Astrocyte (in vitro differentiated cells and primary cell): ENCODE measurements at regions not wholly inside any gene's neighbourhood (a gene's known extent, or its start where the extent isn't known, plus 50 kb on each side); places are given as distances from the start of the nearest gene placed in this dataset.

Source experiments
- DNase-seq: peaks from one replicate; pipeline ENCODE4 v3.0.0-alpha.2; 2010; ENCODE audit warnings: low read depth
- FAIRE-seq: peaks from 2 replicates; lab custom pipeline; 2011; peaks lifted over from hg19 to GRCh38; lab: Jason Lieb, UNC
- H2AFZ ChIP-seq: 2 replicates; pipeline ENCODE4 v1.6.0; 2012; ENCODE audit warnings: low read depth, low read length, inconsistent platforms
- H3K27ac ChIP-seq: 2 replicates; pipeline ENCODE4 v1.5.1; 2011; ENCODE audit warnings: low read depth, low read length, inconsistent platforms
- H3K27me3 ChIP-seq: 2 replicates; pipeline ENCODE4 v1.6.0; 2011; ENCODE audit warnings: low read length, inconsistent platforms; ENCODE audit not compliant: insufficient read depth
- H3K36me3 ChIP-seq: 2 replicates; pipeline ENCODE4 v1.5.1; 2011; ENCODE audit warnings: low read length, inconsistent platforms; ENCODE audit not compliant: insufficient read depth
- H3K4me1 ChIP-seq: 2 replicates; pipeline ENCODE4 v1.5.1; 2011; ENCODE audit warnings: low read length, inconsistent platforms; ENCODE audit not compliant: insufficient read depth
- H3K4me2 ChIP-seq: 2 replicates; pipeline ENCODE4 v1.6.0; 2012; ENCODE audit warnings: low read length, inconsistent platforms
- H3K4me3 ChIP-seq: 2 replicates; pipeline ENCODE4 v1.5.1; 2011; ENCODE audit warnings: low read depth, mild to moderate bottlenecking, low read length, inconsistent platforms; ENCODE audit not compliant: insufficient read depth
- H3K79me2 ChIP-seq: 2 replicates; pipeline ENCODE4 v1.6.0; 2012; ENCODE audit warnings: mild to moderate bottlenecking, low read length, inconsistent platforms; ENCODE audit not compliant: insufficient read depth
- H3K9ac ChIP-seq: 2 replicates; pipeline ENCODE4 v1.6.0; 2012; ENCODE audit warnings: mild to moderate bottlenecking, low read length, inconsistent platforms
- H3K9me3 ChIP-seq: 2 replicates; pipeline ENCODE4 v1.5.1; 2012; ENCODE audit warnings: low read depth, mild to moderate bottlenecking, low read length, inconsistent platforms; ENCODE audit not compliant: insufficient read depth
- H4K20me1 ChIP-seq: 2 replicates; pipeline ENCODE4 v1.6.0; 2012; ENCODE audit warnings: low read length, inconsistent platforms; ENCODE audit not compliant: insufficient read depth
- H3K27ac Mint-ChIP-seq: one replicate; pipeline ENCODE4 v1.8.0; 2021; ENCODE audit warnings: mild to moderate bottlenecking, mixed read lengths; ENCODE audit not compliant: unreplicated experiment
- H3K27me3 Mint-ChIP-seq: one replicate; pipeline ENCODE4 v1.8.0; 2021; ENCODE audit warnings: low read depth, mixed read lengths; ENCODE audit not compliant: unreplicated experiment
- H3K36me3 Mint-ChIP-seq: one replicate; pipeline ENCODE4 v1.8.0; 2021; ENCODE audit warnings: low read depth, mixed read lengths; ENCODE audit not compliant: unreplicated experiment
- H3K4me1 Mint-ChIP-seq: one replicate; pipeline ENCODE4 v1.8.0; 2021; ENCODE audit warnings: low read depth, mixed read lengths; ENCODE audit not compliant: unreplicated experiment
- H3K4me3 Mint-ChIP-seq: one replicate; pipeline ENCODE4 v1.8.0; 2021; ENCODE audit warnings: mild to moderate bottlenecking, moderate library complexity, mixed read lengths; ENCODE audit not compliant: unreplicated experiment
- H3K9me3 Mint-ChIP-seq: one replicate; pipeline ENCODE4 v1.8.0; 2021; ENCODE audit warnings: mild to moderate bottlenecking, mixed read lengths; ENCODE audit not compliant: unreplicated experiment
- CTCF ChIP-seq: IDR thresholded peaks from 2 replicates; pipeline ENCODE4 v1.5.1; 2011; ENCODE audit warnings: low read depth, mild to moderate bottlenecking, inconsistent platforms, low read length, moderate library complexity; ENCODE audit not compliant: insufficient read depth
- EZH2 ChIP-seq: IDR thresholded peaks from 2 replicates; pipeline ENCODE4 v1.6.1; 2012; ENCODE audit warnings: mild to moderate bottlenecking, low read length, inconsistent platforms; ENCODE audit not compliant: insufficient read depth

DNA sequence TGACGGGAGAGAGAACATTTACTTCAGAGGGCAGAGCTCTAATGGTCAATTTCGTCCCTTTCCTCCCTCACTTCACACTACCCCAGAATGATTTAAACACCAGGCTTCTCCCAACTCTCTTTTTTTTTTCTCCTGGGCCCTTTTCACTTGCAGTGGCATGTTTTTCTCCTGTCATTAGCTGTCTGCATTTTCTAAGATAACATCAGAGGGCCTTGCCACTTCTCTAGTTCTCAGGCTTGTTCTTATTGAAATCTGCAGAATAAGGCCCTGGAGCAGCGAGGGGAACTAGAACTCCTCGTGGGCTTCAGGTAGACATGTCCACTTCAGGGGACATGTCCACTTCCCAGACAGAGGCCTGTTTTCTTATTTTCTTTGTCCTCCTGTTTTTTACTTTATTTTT is 514.4 kb upstream of the TBL1XR1 start:
- Mint-ChIP-seq H3K4me3 (no peak overlapping the region), H3K4me1 (peaks cover 12% of the 10 kb centered on the region), H3K9me3 (peaks cover 3% of the 10 kb centered on the region), H3K27ac (no peak overlapping the region), H3K27me3 (no peaks in the 10 kb centered on the region), H3K36me3 (no peaks in the 10 kb centered on the region)
- Histone ChIP-seq H3K4me2 (no peak overlapping the region), H4K20me1 (no peaks in the 10 kb centered on the region), H3K27ac (no peak overlapping the region), H3K9me3 (no peaks in the 10 kb centered on the region), H3K27me3 (no peaks in the 10 kb centered on the region), H2AFZ (no peak overlapping the region), H3K79me2 (no peaks in the 10 kb centered on the region), H3K4me3 (no peak overlapping the region), H3K36me3 (no peaks in the 10 kb centered on the region), H3K9ac (no peak overlapping the region), H3K4me1 (no peaks in the 10 kb centered on the region)
- DNase-seq (no peak), FAIRE-seq (no peak)
- TF ChIP-seq CTCF (no peak), EZH2 (no peak)

DNA sequence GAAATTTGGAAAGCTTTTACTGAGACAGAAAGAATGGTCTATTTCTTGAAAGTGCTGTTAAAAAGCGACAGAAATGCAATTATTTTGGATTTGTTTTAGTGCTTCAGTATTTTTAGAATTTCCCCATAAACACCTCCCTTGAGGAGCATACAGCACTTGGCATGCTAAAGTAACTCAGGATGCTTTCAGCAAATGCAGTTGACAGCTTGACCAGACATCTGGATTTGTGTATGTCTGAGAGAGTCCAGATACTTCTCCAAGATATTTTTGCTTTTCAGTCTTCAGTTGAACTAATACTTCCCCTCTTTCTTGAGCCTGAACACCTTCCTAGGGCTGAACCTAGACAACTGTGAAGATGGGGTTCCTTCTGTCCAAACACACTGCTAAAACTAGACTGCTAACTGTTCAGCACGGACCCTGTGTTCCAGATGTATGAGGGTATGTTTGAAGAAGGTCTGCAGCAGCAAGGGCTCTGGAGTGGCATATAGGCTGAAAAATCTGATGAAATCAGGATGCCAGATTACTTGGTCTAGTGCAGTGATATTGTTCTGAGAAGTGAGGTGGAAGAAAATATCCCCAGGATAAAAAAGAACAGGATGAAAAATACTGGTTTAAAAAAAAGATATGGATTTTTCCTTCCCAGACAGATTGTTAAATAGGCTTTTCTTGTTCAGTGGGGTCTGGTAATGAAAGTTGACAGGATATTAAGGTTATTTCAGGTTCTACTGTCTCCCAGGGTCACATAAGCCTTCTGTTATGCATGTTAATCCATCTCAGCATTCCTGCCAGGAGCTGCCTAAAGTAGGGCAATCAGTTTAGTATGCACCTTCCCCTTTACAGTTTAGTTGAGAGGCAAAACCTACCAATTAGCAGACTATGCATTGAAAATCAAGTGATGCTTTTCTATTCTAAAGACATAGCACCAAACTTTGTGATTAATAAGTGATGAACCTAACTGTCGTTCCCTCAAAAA is 516.9 kb upstream of the TBL1XR1 start:
- H3K36me3 Mint-ChIP-seq = no peaks in the 10 kb centered on the region
- H3K36me3 ChIP-seq = no peaks in the 10 kb centered on the region
- H3K9me3 Mint-ChIP-seq = no peaks in the 10 kb centered on the region
- H3K4me2 ChIP-seq = no peak overlapping the region
- no peak overlapping the region for H3K4me3 Mint-ChIP-seq
- no peak overlapping the region for H3K9ac ChIP-seq
- no peak for TF ChIP-seq EZH2
- TF ChIP-seq CTCF = no peak
- no peaks in the 10 kb centered on the region for H4K20me1 ChIP-seq
- no peaks in the 10 kb centered on the region for H3K79me2 ChIP-seq
- no peaks in the 10 kb centered on the region for H3K9me3 ChIP-seq
- FAIRE-seq = no peak
- no peak overlapping the region for H2AFZ ChIP-seq
- H3K27me3 Mint-ChIP-seq = no peaks in the 10 kb centered on the region
- H3K4me3 ChIP-seq = no peak overlapping the region
- H3K27ac Mint-ChIP-seq = peak overlapping the region; percentile 3
- H3K4me1 Mint-ChIP-seq = peaks cover 12% of the 10 kb centered on the region
- no peaks in the 10 kb centered on the region for H3K27me3 ChIP-seq
- DNase-seq = no peak
- no peaks in the 10 kb centered on the region for H3K4me1 ChIP-seq
- H3K27ac ChIP-seq = no peak overlapping the region

DNA sequence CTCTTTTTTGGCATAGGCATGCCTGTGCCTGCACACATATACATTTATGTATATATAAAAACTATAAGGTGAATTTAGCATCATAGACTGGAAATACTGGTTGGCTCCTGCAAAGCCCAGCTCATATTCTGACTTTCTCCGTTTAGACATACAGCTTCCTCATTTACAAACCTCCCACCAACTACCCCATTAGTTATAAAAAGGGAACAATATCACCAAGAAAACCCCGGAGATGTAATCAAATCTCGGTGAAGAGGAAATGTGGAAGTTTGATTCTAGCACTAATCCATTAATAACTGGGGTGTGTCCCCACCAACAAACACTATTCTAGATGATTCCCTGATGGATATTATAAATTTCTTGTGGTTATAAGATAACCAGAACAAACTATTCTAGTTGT is 517.7 kb upstream of the TBL1XR1 start:
- H3K27me3 Mint-ChIP-seq = no peaks in the 10 kb centered on the region
- no peaks in the 10 kb centered on the region for H3K36me3 Mint-ChIP-seq
- no peaks in the 10 kb centered on the region for H3K79me2 ChIP-seq
- H3K9me3 ChIP-seq = no peaks in the 10 kb centered on the region
- DNase-seq (no peak), FAIRE-seq (no peak)
- H3K9me3 Mint-ChIP-seq = no peaks in the 10 kb centered on the region
- H2AFZ ChIP-seq = no peak overlapping the region
- TF ChIP-seq CTCF (no peak), EZH2 (no peak)
- no peak overlapping the region for H3K4me2 ChIP-seq
- no peak overlapping the region for H3K27ac ChIP-seq
- H3K4me3 Mint-ChIP-seq = no peak overlapping the region
- no peaks in the 10 kb centered on the region for H3K4me1 ChIP-seq
- H3K27ac Mint-ChIP-seq = no peak overlapping the region
- H3K9ac ChIP-seq = no peak overlapping the region
- H3K27me3 ChIP-seq = no peaks in the 10 kb centered on the region
- H3K36me3 ChIP-seq = no peaks in the 10 kb centered on the region
- H3K4me3 ChIP-seq = no peak overlapping the region
- H3K4me1 Mint-ChIP-seq = peaks cover 12% of the 10 kb centered on the region
- no peaks in the 10 kb centered on the region for H4K20me1 ChIP-seq
